NOMO-1 (cell line): ENCODE measurements at regions not wholly inside any gene's neighbourhood (a gene's known extent, or its start where the extent isn't known, plus 50 kb on each side); places are given as distances from the start of the nearest gene placed in this dataset.
"Not testable (repeated sequence)": the region's sequence is repeated elsewhere in the genome, so short reads cannot be mapped to it uniquely, and the experiment has no call there.

Experiments used
- DNase-seq, 2 experiments: peaks; one replicate each; lab custom pipeline; 2025; ENCODE audit not compliant: unreplicated experiment in 2 of 2; lab: John Stamatoyannopoulos, UW

DNA sequence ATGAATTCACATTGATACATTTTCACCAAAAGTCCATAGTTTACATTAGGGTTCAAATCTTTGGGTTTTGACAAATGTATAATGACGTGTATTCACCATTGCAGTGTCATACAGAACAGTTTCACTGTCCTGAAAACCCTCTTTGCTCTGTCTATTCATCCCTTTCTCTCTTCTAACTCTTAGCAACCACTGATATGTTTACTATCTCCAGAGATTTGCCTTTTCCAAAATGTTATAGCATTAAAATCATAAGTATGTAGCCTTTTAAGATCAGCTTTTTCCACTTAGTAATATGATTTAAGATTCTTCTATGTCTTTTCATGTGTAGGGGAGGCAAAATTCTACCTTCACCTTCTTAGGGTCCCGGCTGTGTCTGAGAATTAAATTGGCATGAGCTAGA lies 203.8 kb downstream of the TPRG1 start:
- no peak for DNase-seq

DNA sequence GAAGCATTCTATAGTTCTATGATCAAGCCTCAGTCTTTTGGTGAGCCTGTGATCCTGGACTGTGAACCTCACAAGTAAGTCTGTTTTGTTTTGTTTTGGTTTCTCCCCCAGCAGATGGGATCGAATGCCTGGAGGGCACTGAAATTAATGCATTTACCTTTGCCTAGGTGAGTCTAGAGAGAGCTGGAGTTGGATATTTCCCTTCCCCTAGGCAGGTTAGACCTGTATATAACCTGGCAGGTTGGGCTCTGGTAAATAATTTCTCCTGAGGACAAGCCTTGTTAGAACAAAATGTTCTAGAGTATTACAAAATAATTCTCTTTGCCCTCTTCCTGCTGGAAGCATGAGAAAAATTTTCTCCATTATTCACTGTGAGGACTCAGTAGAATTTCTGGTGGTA lies 211.9 kb downstream of the TPRG1 start:
- no peak for DNase-seq

DNA sequence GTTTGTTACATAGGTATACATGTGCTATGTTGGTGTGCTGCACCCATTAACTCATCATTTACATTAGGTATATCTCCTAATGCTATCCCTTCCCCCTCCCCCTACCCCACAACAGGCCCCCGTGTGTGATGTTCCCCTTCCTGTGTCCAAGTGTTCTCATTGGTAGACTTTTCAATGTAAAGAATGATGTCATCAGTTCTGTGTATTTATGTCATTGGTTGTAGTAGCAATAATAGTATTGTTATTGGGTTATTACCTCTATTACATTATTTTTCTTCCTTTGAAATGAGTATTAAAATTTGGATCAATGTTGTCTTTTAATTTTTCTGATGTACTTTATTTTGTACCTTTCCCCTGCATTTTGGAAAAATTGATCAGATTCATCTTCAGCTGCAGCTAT lies 214.1 kb downstream of the TPRG1 start:
- DNase-seq, result not testable (repeated sequence)

DNA sequence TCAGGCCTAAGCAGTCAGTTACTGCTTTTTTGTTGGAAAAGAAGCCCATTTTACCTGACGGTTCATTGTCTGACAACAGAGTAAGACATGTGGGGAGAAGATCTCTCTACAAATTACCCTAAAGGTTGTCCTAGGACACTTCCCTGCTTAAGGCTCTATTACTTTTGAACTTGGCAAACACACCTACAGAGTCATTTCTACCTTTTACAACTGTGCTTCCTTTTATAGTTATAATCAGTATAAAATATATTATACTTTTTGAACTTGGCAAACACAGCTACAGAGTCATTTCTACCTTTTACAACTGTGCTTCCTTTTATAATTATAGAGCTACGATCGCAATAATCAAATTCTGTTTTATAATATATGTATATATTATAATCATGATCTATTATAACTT lies 215.0 kb downstream of the TPRG1 start:
- DNase-seq, result no peak

DNA sequence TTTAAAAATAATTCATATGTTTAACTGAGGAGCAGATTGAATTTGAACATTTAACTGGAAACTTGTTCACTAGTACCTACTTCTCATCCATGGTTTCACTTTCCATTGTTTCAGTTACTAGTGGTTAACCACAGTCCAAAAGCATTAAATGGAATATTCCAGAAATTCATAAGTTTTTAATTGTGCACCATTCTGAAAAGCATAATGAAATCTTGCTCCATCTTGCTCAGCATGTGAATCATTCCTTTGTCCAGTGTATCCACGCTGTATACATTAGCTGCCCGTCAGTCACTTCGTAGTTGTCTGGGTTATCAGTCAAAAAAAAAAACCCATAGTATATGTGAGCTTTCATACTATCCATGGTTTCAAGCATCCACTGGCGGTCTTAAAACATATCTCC lies 217.6 kb downstream of the TPRG1 start:
- DNase-seq, result peak; percentile 16 to 83

DNA sequence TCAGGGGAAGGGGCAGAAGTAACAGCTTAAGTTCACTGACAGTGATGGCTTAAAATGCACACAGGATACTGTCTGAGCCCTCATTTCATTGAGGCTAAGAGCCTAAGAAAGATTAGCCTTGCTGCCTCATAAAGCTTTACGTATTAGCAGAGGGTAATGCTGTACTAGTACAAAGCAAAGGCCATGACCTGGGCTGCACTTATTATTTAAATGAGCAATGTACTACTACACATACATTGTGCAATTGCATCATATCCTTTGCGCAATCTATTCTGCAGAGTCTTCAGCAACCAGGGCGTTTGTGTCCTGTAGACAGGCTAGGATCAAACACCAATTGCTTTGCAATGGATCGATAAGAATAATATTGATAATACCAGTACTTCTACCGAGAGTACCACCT lies 221.8 kb downstream of the TPRG1 start:
- DNase-seq, result peak; percentile 79 to 98

DNA sequence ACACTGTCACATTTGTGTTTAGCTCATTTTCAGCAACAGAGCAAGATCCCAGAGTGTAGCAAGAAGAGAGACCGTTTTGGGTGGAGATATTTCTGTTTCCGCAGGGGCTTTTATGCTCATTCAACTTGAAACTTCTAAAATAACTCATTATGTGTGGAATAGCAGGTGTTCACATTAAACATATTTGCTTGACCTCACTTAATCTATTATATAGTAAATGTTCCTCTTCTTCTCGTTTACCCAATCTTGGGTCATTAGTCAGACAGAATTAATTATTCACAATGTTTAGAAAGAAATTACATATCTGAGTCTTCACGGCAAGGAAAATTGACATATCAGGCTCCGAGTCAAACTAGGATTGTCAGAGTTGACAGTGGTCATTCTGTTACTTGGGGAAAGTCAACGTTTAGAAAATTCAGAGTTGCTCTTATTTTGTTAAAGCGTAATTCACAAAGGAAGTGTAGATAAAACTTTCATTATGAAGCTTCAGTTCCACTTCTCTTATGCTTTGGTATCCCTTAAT lies 222.9 kb downstream of the TPRG1 start:
- DNase-seq, result peak; percentile 57 to 80

DNA sequence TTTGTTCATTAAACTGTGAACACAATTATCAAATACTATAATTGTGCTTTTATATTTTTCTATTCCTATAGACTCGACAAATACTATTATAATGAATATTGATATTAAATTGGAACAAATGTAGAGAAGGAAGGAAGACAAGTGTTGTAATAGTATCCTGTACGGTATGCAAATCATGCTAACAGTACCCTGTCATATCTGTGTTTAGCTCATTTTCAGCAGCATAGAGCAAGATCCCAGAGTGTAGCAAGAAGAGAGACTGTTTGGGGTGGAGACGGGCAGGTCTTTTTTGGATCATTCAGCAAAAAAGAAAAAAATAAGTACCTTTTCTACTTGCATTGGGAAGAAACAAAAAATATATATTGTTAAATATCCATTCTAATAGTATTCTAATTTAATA lies 224.1 kb downstream of the TPRG1 start:
- peak; percentile 77 to 88 for DNase-seq

DNA sequence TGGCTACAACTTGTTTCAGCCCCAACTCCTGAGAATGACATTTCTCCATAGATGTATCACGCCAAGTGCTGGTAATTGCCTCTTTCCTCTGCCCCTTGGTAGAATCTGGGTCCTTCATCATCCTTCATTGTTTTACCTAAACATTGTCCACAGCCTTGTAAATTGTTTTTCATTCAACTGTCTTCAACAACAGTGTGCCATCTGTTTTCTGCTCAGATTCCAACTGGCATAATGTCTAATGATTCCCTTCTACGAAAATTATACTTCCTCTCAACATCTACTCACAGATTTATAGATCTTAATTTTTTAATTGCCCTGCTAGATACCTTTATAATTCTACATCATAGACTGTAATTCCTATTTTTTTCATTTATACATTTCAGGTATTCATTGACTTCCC lies 226.9 kb downstream of the TPRG1 start:
- no peak for DNase-seq

DNA sequence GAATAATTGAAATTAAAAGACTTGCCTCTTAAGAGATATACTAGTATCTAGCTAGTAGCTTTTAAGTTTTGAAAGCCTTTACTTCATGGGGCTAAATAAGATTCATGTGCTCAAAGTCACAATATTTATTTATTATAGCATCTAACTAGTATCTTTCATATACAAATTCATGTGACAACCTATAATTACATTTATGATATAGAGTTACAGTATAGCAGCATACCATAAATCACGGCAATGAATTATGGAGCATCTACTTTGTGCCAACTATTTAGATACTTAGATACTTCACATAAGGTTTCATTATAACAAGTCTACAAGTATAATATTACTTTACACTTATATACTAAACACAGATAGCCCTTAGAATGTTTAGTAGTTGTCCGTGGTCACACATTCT lies 229.4 kb downstream of the TPRG1 start:
- no peak for DNase-seq

DNA sequence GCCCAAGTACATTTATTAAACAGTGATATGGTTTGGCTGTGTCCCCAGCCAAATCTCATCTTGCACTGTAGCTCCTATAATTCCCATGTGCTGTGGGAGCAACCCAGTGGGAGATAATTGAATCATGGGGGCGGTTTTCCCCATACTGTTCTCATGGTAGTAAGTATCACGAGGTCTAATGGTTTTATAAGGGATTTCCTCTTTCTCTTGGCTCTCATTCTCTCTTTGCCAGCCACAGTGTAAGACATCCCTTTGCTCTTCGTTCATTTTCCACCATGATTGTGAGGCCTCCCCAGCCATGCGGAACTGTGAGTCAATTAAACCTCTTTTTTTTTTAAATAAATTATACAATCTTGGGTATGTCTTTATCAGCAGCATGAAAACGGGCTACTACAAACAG lies 228.0 kb upstream of the TP63 start:
- no peak for DNase-seq

DNA sequence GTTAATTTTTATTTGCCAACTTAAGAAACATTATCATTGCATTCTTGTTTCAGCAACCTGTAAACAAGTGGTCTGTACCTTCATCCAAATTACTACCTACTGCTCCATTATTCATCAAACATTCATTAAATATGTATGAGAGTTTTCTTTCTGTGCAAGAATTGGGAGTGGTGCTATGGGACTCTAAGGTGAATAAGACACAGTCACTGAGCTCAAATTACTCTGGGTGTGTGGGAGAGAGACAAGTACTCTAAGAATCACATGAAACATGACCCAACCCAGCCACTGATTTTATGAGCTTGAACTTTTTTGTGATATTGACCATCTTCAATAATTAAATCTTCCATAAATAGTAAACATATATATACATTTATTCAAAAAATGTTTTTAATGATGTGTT lies 227.2 kb upstream of the TP63 start:
- no peak for DNase-seq

DNA sequence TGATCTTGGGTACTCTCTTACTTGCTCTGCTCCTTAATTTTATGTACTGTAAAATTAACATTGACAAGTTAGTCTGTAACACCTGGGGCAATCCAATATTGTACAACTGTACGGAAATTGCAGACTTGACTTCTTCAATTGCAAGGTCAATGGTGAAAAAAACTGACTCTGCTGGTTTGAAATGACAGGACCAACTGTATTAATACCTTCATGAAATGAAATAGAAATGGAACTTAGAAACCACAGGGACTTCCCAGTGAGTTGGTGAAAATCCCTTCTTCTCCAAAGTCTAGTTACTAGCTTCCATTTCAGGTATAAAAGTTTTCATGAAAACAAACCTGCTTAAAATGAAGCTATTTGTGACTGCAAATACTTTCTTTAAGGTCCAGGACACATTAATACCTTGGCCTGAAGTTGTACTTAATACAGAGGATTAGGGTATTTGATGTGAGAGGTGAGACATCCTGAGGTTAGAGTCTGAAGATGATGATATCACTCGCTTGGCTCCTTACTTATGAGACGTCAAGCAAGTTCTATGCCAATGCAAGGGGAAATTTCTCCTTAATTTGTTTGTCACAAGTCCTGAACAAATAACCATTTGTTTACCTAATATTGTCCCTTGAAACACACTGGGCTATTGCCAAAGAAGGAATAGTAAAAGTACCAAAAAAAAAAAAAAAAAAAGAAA lies 226.2 kb upstream of the TP63 start:
- DNase-seq, result no peak

DNA sequence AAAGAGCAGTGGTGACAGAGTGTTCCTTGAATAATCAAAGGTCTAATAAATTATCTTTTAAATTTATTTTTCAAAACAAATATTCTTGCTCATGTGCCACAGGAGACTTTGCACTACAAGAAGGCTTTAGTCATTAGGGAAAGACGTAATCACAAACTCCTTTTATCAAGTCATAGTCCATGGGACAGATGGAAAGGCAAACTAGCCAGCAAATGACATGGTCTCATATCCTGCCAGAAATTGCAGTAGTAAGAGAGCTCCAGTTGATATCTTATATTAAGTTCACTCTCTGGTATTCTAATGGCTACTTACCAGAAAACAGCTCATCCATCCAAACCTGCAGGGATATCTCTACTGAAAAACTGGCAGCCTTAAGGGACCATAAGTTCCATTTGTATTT lies 225.0 kb upstream of the TP63 start:
- DNase-seq, result no peak

DNA sequence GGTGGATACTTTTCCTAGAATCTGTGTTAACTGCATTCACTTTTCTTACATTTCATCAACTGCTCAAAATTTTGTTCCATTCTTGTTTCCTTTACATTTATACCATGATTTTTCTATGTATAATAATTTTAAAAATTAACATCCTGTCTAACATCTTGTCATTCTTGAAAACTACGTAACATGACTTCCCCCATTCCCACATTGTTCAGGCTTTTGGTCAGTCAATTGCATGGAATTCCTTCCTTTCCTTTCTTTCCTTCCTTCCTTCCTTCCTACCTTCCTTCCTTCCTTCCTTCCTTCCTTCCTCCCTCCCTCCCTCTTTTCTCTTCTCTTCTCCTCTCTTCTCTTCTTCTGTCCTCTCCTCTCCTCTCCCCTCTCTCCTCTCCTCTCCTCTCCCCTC lies 220.7 kb upstream of the TP63 start:
- DNase-seq, result no peak

DNA sequence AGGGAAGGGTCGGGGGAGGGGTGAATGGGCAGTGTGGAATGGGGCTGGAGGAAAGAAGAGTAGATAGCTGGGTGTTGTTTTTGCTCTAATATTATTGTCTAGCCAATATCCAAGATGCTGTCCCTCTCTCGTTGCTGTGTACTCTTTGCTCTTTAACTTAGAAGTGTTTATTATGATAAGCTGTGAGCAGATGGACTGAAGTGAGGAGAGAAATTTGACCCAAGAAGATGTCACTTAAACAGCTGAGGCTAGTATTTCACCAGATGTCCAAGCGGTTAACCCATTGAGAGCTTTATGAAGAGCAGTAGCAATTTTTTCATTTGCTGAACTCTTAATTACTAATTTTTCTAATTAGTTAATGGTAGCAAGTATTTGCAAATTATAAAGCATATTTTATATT lies 212.2 kb upstream of the TP63 start:
- no peak for DNase-seq

DNA sequence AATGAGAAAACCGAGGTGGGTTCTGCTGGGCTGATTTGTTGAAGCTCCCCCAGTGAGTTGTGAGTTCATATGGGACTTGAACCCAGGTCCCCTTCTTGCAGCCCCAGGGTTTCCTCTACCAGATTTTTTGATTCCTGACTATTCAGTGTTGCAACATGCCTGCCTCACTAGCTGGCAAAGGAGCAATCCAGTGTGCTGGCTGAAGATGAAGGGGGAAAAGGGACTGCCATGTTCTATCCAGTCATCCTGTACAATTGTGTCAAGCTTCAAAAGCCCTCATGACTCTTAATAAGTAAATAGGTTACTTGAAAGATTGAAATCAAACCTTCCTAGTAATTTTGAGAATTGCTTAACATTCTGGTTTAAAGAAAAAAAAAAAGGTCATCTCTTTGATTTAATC lies 211.5 kb upstream of the TP63 start:
- no peak for DNase-seq

DNA sequence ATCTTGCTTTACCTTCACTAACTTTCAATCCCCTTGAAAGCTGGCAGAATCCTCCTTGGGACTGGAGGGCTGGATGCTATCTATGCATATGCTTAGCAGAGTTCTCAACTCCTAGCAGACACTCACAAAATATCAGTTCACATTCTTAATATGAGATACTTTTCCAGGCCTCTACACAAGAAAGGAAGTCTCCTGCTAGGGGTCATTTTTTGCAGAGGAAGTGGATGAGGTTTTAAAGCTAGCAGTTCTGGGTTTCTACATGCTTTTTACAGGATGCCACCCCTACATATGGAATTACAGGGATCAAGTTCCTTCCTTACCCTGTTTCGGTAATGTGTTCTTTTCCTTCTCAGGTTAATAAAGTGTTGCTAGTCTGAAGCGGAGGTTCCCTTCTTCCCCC lies 206.3 kb upstream of the TP63 start:
- no peak for DNase-seq

DNA sequence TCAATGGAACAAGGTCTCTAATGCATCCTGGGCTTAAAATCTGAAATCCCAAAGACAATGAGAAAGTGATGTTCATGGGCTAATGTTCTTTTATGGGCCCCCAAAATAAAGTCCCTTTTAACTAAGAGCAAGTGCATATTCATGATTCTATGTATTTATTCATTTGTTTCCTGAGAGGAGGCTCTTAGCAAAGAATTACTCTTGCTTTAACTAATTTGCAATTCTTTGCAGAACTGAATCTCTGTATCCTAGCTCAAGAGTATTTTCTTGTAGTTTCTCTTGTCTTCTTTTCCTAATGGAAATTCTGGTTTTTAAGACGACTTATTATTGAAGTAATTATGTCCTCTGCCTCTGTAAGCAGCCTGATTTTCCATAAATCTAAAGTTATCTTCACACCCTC lies 202.2 kb upstream of the TP63 start:
- no peak for DNase-seq

DNA sequence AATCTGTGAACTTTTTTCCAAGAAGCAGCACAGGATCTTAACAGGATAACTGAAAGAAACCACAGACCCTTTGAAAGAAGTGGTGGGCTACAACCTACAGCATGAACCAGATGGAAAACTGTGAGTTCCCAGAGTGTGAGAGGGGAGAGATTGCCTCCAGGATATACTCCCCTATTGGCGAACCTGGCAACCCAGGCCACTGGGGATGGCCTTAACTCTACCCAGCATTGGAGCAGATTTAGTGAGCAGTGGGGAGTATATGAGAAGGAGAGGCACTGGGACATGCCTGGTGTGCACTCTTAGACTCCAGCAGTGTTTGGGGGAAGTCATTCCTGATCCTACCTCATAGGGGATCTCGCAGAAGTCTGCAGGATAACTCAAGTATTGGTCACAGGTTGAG lies 201.0 kb upstream of the TP63 start:
- DNase-seq, result no peak

DNA sequence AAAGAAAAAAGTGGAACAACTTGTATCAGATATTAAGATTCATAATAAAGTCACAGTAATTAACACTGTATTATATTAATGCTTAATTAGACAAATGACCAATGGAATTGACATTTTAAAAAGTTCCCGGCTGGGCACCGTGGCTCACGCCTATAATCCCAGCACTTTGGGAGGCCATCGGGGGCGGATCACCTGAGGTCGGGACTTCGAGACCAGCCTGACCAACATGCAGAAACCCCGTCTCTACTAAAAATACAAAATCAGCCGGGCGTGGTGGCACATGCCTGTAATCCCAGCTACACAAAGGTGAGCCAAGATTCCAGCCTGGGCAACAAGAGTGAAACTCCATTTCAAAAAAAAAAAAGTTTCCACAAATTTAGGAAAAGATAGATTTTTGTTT lies 188.9 kb upstream of the TP63 start:
- DNase-seq, result not testable (repeated sequence)

DNA sequence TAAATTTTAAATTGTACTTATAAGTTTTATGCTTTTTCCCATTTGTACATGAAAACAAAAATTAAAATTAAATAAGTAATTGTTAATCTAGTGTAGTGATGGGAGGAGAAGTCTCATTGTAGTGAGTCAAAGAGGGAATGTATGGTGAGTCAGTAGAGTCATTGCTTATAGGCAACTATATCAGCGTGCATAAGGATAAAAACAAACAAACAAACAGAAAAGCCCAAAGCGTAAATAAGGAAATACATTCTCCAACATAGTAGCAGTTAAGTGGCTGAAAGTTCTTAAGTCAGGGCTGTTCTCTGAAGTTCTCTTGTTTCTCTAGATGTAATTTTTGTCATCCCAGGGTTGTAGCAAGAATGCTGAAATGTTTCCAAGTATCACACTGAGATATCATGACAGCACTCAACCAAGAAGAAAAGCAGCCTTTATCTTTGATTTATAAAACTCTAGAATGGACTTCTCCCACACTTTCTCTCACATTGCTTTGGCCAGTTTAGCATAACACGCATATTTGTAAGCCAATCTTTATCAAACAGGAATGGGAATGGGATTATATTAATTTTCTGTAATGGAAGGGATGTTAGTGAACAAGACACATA lies 184.1 kb upstream of the TP63 start:
- DNase-seq, result no peak

DNA sequence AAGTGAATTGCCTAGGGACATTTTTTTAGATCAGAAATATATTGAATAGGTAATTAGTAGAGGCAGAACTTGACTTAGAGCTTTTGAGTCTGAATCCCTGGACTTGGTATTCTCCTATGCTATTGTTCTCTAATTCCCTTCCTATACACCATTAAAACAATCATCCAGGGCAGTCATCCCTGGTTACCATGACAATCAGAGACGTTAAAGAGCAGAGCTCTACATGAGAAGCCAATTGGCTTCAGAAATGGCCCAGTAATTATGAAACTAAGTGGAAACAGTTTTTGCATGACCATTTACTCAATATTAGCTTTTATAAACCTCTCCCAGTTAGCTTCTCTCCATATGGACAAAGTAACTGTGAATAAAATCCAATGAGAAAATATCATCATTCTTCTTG lies 182.1 kb upstream of the TP63 start:
- no peak for DNase-seq
